Endothelial cell of umbilical vein (primary cell): ENCODE measurements at regions not wholly inside any gene's neighbourhood (a gene's known extent, or its start where the extent isn't known, plus 50 kb on each side); places are given as distances from the start of the nearest gene placed in this dataset.

Experiments
- BruUV-seq: library from RNA; stranded (reverse); fragments of 400-500 nt; replicated peaks from 2 replicates; lab custom pipeline; 2021; lab: Mats Ljungman, UMichigan
- CTCF ChIA-PET: fragments of 300-600, 350-600 bp; sonication (Branson Sonifier 250); formaldehyde crosslinking; loops from one replicate; lab custom pipeline; 2021; ENCODE audit warnings: antibody characterized with exemption, inconsistent platforms; lab: Charles Lee
- POLR2A ChIA-PET: fragments of 300-600, 350-600 bp; sonication (Branson Sonifier 250); formaldehyde crosslinking; loops from one replicate; lab custom pipeline; 2021; ENCODE audit warnings: antibody characterized with exemption, inconsistent platforms; lab: Charles Lee
- DNase-seq: peaks from one replicate; pipeline ENCODE4 v3.0.0-alpha.2; 2011; ENCODE audit warnings: low read depth, low spot score
- FAIRE-seq: peaks from 2 replicates; lab custom pipeline; 2011; peaks lifted over from hg19 to GRCh38; lab: Jason Lieb, UNC
- H2AFZ ChIP-seq: 2 replicates; pipeline ENCODE4 v1.6.0; 2012; ENCODE audit warnings: low read depth, low read length, control low read depth, inconsistent platforms
- H3K27ac ChIP-seq: 2 replicates; pipeline ENCODE4 v1.5.1; 2011; ENCODE audit warnings: low read depth, mild to moderate bottlenecking, control low read depth, low read length, moderate library complexity; ENCODE audit not compliant: insufficient read depth
- H3K27me3 ChIP-seq, 2 experiments: 2 replicates each; pipeline versions ENCODE4 v1.6.0 to v1.6.1; 2011; ENCODE audit warnings: low read length in 2 of 2, mixed read lengths in 1 of 2; ENCODE audit not compliant: control insufficient read depth in 2 of 2, insufficient read depth in 2 of 2
- H3K36me3 ChIP-seq, 2 experiments: 2 replicates in 1 of 2; 3 replicates in 1 of 2; pipeline ENCODE4 v1.5.1; 2011; ENCODE audit warnings: low read length in 2 of 2, mild to moderate bottlenecking in 1 of 2, moderate library complexity in 1 of 2; ENCODE audit not compliant: control insufficient read depth in 2 of 2, insufficient read depth in 2 of 2; ENCODE audit errors: extremely low read depth in 1 of 2
- H3K4me1 ChIP-seq: 3 replicates; pipeline ENCODE4 v1.5.1; 2011; ENCODE audit warnings: mild to moderate bottlenecking, low read length; ENCODE audit not compliant: control insufficient read depth, insufficient read depth; ENCODE audit errors: extremely low read depth
- H3K4me2 ChIP-seq: 2 replicates; pipeline ENCODE4 v1.6.1; 2011; ENCODE audit warnings: low read length, control low read depth, mixed read lengths; ENCODE audit not compliant: insufficient read depth
- H3K4me3 ChIP-seq, 3 experiments: fragments of 200-600 bp in 1 of 3; sonication (generic), shearing (Covaris generic) in 1 of 3; replicated peaks in 1 of 3; 2 replicates each; pipeline ENCODE4 v1.5.1; 2011 to 2016; ENCODE audit warnings: control low read depth in 3 of 3, low read length in 3 of 3, mild to moderate bottlenecking in 2 of 3, inconsistent platforms in 1 of 3, low read depth in 1 of 3, moderate library complexity in 1 of 3; ENCODE audit not compliant: insufficient read depth in 1 of 3
- H3K79me2 ChIP-seq: 2 replicates; pipeline ENCODE4 v1.6.0; 2012; ENCODE audit warnings: low read length, inconsistent platforms; ENCODE audit not compliant: control insufficient read depth, insufficient read depth
- H3K9ac ChIP-seq: replicated peaks from 2 replicates; pipeline ENCODE3; 2011; ENCODE audit warnings: low read length, control low read depth; ENCODE audit not compliant: insufficient read depth; ENCODE audit errors: extremely low read depth
- H3K9me1 ChIP-seq: replicated peaks from 3 replicates; pipeline ENCODE4 v1.6.0; 2011; ENCODE audit warnings: mild to moderate bottlenecking, low read length; ENCODE audit not compliant: control insufficient read depth, insufficient read depth; ENCODE audit errors: extremely low read depth
- H3K9me3 ChIP-seq: replicated peaks from 2 replicates; pipeline ENCODE4 v1.5.1; 2012; ENCODE audit warnings: low read length, inconsistent platforms; ENCODE audit not compliant: control insufficient read depth, insufficient read depth
- H4K20me1 ChIP-seq: replicated peaks from 2 replicates; pipeline ENCODE3; 2011; ENCODE audit warnings: mild to moderate bottlenecking, low read length; ENCODE audit not compliant: control insufficient read depth, insufficient read depth; ENCODE audit errors: extremely low read depth
- CTCF ChIP-seq, 2 donors: IDR thresholded peaks; 1 replicate in 1 of 2; 2 replicates in 1 of 2; pipeline ENCODE4 v1.5.1; 2011; ENCODE audit warnings: low read length in 2 of 2, mild to moderate bottlenecking in 2 of 2, moderate library complexity in 2 of 2, control low read depth in 1 of 2, inconsistent platforms in 1 of 2, low read depth in 1 of 2; ENCODE audit not compliant: insufficient read depth in 1 of 2; ENCODE audit errors: extremely low read depth in 1 of 2
- EZH2 ChIP-seq: IDR thresholded peaks from 2 replicates; pipeline ENCODE4 v1.6.1; 2012; ENCODE audit warnings: borderline replicate concordance, low read depth, mild to moderate bottlenecking, moderate library complexity, low read length, inconsistent platforms; ENCODE audit not compliant: severe bottlenecking
- FOS ChIP-seq: IDR thresholded peaks from 2 replicates; pipeline ENCODE4 v1.6.1; 2011; ENCODE audit warnings: mild to moderate bottlenecking, low read length, moderate library complexity, borderline replicate concordance; ENCODE audit not compliant: insufficient read depth
- GATA2 ChIP-seq: IDR thresholded peaks from 2 replicates; pipeline ENCODE4 v1.7.0; 2011; ENCODE audit warnings: low read depth, mild to moderate bottlenecking, moderate library complexity, mixed read lengths, low read length; ENCODE audit not compliant: insufficient read length, insufficient read depth
- JUN ChIP-seq: IDR thresholded peaks from 2 replicates; pipeline ENCODE4 v1.6.1; 2011; ENCODE audit warnings: borderline replicate concordance, low read depth; ENCODE audit not compliant: insufficient read length, insufficient read depth
- MAX ChIP-seq: IDR thresholded peaks from 2 replicates; pipeline ENCODE4 v1.6.1; 2011; ENCODE audit not compliant: insufficient read depth, insufficient read length
- MYC ChIP-seq: IDR thresholded peaks from one replicate; pipeline ENCODE4 v1.6.1; 2011; ENCODE audit warnings: mild to moderate bottlenecking, low read depth, low read length
- POLR2A ChIP-seq: IDR thresholded peaks from 2 replicates; pipeline ENCODE4 v1.6.1; 2012; ENCODE audit warnings: low read depth, mild to moderate bottlenecking, control low read depth, low read length
- POLR2AphosphoS5 ChIP-seq: IDR thresholded peaks from 2 replicates; pipeline ENCODE4 v1.6.1; 2012; ENCODE audit warnings: low read depth, mild to moderate bottlenecking, control low read depth, low read length, moderate library complexity; ENCODE audit not compliant: insufficient read depth
- dilution Hi-C: fragments of 300-500 bp; cut with MboI; formaldehyde crosslinking; loops from one replicate; pipeline ENCODE4 v1.15.0; 2019; ENCODE audit warnings: low sequenced_read_pairs; ENCODE audit not compliant: extremely low pct_ligation_motif_present
- intact Hi-C: fragments of 100-400 bp; cut with micrococcal nuclease; formaldehyde crosslinking; loops from one replicate; pipeline ENCODE4 v1.10.0; 2022

GRCh38 chr1:102183711-102184110 lies 187.0 kb upstream of the OLFM3 start:
- dilution Hi-C loops, result no loop called here
- ChIA-PET POLR2A (no interaction called here), CTCF (no interaction called here)

More at GRCh38 chr1:102183711-102184110, 187.0 kb upstream of the OLFM3 start:
- no peaks in the 10 kb centered on the region for H3K79me2 ChIP-seq
- H3K4me2 ChIP-seq, result no peak overlapping the region
- H3K9ac ChIP-seq, result no peak overlapping the region
- no peak overlapping the region for H3K27ac ChIP-seq
- no peak for TF ChIP-seq POLR2AphosphoS5
- no peak for TF ChIP-seq POLR2A
- TF ChIP-seq JUN, result no peak
- TF ChIP-seq FOS, result no peak
- no peak for TF ChIP-seq MYC
- TF ChIP-seq GATA2, result no peak
- no peak for TF ChIP-seq MAX
- no peak for TF ChIP-seq CTCF (IDR thresholded peaks at IDR 0.05; ENCODE audit: extremely low read depth in 1 of 2, insufficient read depth in 1 of 2, low read depth in 1 of 2, low read length in 2 of 2)
- TF ChIP-seq EZH2, result no peak
- H3K36me3 ChIP-seq, result no peaks in the 10 kb centered on the region
- FAIRE-seq (no peak), DNase-seq (no peak)
- H3K9me3 ChIP-seq, result no peaks in the 10 kb centered on the region
- H3K4me3 ChIP-seq, result no peak overlapping the region
- H3K4me1 ChIP-seq, result no peaks in the 10 kb centered on the region
- intact Hi-C loops, result no loop called here
- no TSS peak for BruUV-seq
- no peak overlapping the region for H2AFZ ChIP-seq
- no peaks in the 10 kb centered on the region for H3K9me1 ChIP-seq
- H3K27me3 ChIP-seq, result no peaks in the 10 kb centered on the region
- no peaks in the 10 kb centered on the region for H4K20me1 ChIP-seq
